ENCODE measurements at regions not wholly inside any gene's neighbourhood (a gene's known extent, or its start where the extent isn't known, plus 50 kb on each side); places are given as distances from the start of the nearest gene placed in this dataset.

DNA sequence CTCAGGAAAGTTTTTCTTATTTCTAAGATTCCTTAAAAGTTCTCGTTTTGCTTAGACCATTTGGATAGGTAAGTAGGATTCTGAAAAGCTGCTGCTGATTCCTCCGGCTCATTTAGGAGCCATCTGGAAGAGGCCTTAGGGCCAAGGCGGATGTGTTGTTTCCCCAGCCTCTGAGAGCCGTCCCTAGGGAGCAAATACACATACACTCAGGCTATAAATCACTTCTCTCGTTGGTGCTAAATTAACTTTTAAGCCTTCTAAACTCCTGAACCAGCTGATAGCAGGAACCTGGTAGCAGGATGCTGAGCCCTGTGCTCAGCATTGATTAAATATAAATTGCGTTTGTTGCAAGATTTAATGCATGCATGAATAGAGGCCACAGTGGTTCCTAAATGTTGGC, 109.8 kb downstream of the ADCYAP1 start:
- TF ChIP-seq POLR2AphosphoS5 (IDR thresholded peaks at IDR 0.05), result no peak
- Histone ChIP-seq H3K36me3 (no peaks in the 10 kb centered on the region), H3K27me3 (no peaks in the 10 kb centered on the region), H3K9me3 (no peaks in the 10 kb centered on the region), H3K4me1 (no peaks in the 10 kb centered on the region), H3K27ac (no peak overlapping the region), H3K4me3 (no peak overlapping the region)
- no peak for DNase-seq (ENCODE audit: low spot score in 2 of 2)
- intact Hi-C loops (cut with DNase I; ENCODE audit: low total_unique reads), result no loop called here

DNA sequence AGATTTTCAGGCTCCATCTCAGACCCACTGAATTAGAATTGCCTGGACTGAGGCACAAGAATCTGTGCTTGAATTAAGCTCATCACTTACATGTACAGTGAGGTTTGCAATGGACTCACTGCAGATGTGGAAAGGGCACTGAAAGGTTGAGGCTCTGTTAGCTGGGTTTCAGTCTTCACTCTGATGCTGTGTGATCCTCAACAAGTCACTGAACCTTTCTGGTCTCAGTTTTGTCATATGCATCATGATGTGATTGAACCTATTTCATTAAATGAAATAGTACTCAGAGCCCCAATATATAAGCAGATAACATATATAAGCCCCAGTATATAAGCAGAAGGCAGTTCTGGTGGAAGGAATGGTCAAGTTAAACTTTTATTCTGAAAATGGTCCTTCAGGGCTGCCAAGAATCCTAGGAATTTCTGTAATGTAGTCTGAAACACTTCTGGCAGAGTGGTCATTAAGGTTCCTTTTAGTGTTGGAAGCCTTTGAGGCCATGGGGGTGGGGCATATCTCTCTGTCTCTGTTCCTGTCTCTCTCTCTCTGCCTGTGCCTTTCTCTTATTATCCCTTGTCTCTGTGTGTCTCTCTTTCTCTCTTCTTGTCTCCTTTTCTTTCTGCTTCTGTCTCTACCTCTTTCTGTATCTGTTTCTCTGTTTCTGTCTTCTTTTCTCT, 110.4 kb downstream of the ADCYAP1 start:
- TF ChIP-seq, protein P1, sequence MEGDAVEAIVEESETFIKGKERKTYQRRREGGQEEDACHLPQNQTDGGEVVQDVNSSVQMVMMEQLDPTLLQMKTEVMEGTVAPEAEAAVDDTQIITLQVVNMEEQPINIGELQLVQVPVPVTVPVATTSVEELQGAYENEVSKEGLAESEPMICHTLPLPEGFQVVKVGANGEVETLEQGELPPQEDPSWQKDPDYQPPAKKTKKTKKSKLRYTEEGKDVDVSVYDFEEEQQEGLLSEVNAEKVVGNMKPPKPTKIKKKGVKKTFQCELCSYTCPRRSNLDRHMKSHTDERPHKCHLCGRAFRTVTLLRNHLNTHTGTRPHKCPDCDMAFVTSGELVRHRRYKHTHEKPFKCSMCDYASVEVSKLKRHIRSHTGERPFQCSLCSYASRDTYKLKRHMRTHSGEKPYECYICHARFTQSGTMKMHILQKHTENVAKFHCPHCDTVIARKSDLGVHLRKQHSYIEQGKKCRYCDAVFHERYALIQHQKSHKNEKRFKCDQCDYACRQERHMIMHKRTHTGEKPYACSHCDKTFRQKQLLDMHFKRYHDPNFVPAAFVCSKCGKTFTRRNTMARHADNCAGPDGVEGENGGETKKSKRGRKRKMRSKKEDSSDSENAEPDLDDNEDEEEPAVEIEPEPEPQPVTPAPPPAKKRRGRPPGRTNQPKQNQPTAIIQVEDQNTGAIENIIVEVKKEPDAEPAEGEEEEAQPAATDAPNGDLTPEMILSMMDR (IDR thresholded peaks at IDR 0.05), result no peak
- TF ChIP-seq POLR2AphosphoS5 (IDR thresholded peaks at IDR 0.05) (no peak), POLR2A (IDR thresholded peaks at IDR 0.05) (no peak)
- intact Hi-C loops (cut with DNase I; ENCODE audit: low total_unique reads), result no loop called here
- Histone ChIP-seq H3K4me1 (no peaks in the 10 kb centered on the region), H3K27ac (no peak overlapping the region), H3K4me3 (no peak overlapping the region), H3K27me3 (no peaks in the 10 kb centered on the region), H3K36me3 (no peaks in the 10 kb centered on the region), H3K9me3 (no peaks in the 10 kb centered on the region)
- no peak for DNase-seq (ENCODE audit: low spot score in 2 of 2)

DNA sequence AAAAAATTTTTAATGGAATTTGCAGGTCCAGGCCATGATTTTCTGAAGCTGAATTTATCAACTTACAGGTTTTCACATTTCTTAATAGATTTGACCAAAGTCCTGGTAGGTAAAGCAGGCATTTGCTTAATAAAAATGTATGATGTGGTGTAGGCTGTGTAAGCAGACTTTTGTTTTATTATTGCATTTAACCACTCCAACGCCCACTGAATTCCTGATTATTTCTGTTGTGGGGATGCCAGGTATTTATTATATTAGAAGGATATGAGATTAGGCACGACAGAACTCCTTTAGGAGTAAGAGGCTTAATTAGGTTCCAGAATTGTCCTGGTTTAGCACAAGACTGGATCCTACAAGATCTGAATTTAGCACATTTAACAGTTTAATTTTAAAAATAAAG, 111.1 kb downstream of the ADCYAP1 start:
- H3K4me1 ChIP-seq, result no peaks in the 10 kb centered on the region
- H3K27ac ChIP-seq, result no peak overlapping the region
- no peaks in the 10 kb centered on the region for H3K36me3 ChIP-seq
- DNase-seq (ENCODE audit: low spot score in 2 of 2), result no peak
- intact Hi-C loops (cut with DNase I; ENCODE audit: low total_unique reads), result no loop called here
- H3K9me3 ChIP-seq, result no peaks in the 10 kb centered on the region
- TF ChIP-seq POLR2A (IDR thresholded peaks at IDR 0.05), result no peak
- TF ChIP-seq, protein P1 (IDR thresholded peaks at IDR 0.05), result no peak
- no peak for TF ChIP-seq POLR2AphosphoS5 (IDR thresholded peaks at IDR 0.05)
- H3K27me3 ChIP-seq, result no peaks in the 10 kb centered on the region
- H3K4me3 ChIP-seq, result no peak overlapping the region

DNA sequence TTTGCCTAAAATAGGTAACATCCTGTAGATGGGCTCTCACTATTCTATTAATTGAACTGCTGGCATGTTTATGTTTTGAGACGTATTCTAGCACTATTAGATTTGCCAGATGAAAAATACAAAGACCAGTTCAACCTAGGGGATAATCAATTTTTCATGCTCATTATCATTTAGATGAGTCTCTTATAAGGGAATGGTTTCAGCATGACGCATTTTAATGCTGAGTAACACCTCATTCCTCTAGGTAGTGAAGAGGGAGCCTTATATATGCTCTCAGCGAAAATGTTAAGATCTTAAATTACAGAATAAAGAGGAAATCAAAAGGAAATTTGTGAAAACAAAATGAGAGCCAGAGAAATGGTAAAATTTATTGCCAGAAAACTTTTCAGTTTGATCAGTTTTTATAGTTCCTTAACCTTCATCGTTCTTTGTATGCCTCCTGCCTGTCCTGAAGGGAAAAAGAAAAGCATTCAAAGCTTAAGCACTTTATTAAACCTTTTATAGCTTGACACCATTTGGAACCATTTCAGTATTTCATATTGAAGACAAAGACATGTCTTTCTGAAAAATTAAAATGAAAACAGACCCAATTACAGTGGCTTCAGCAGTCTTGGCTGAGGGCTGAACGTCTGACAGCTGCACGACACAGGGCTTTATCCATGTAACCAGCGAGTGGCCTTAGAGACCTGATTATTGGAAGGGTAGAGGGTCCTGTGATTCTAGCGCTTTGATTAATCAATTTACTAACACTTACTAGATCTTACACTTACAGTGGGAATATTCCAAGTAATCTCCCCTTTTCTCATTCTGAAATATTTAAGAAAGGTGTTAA, 112.8 kb downstream of the ADCYAP1 start:
- no peaks in the 10 kb centered on the region for H3K27me3 ChIP-seq
- DNase-seq (ENCODE audit: low spot score in 2 of 2), result no peak
- H3K9me3 ChIP-seq, result no peaks in the 10 kb centered on the region
- no peaks in the 10 kb centered on the region for H3K4me1 ChIP-seq
- H3K36me3 ChIP-seq, result no peaks in the 10 kb centered on the region
- peak overlapping the region in 1 of 2 donors; percentile 7 for H3K27ac ChIP-seq
- no peak overlapping the region for H3K4me3 ChIP-seq
- TF ChIP-seq, protein P1 (IDR thresholded peaks at IDR 0.05), result no peak
- TF ChIP-seq POLR2A (IDR thresholded peaks at IDR 0.05) (no peak), POLR2AphosphoS5 (IDR thresholded peaks at IDR 0.05) (no peak)
- intact Hi-C loops (cut with DNase I; ENCODE audit: low total_unique reads), result no loop called here

GRCh38 chr18:1018181-1018681, 113.6 kb downstream of the ADCYAP1 start:
- H3K36me3 ChIP-seq, result no peaks in the 10 kb centered on the region
- no peak overlapping the region for H3K27ac ChIP-seq
- intact Hi-C loops (cut with DNase I; ENCODE audit: low total_unique reads), result no loop called here
- no peaks in the 10 kb centered on the region for H3K27me3 ChIP-seq
- no peak overlapping the region for H3K4me3 ChIP-seq
- H3K9me3 ChIP-seq, result no peaks in the 10 kb centered on the region
- no peaks in the 10 kb centered on the region for H3K4me1 ChIP-seq
- TF ChIP-seq, protein P1 (IDR thresholded peaks at IDR 0.05), result no peak
- no peak for TF ChIP-seq POLR2A (IDR thresholded peaks at IDR 0.05)
- no peak for TF ChIP-seq POLR2AphosphoS5 (IDR thresholded peaks at IDR 0.05)
- DNase-seq (ENCODE audit: low spot score in 2 of 2), result no peak

Data from breast epithelium (tissue), 4 donors.